ENCODE measurements at regions not wholly inside any gene's neighbourhood (a gene's known extent, or its start where the extent isn't known, plus 50 kb on each side); places are given as distances from the start of the nearest gene placed in this dataset.

GRCh38 chr13:61810065-61810464 lies 394.4 kb upstream of the PCDH20 start:
- TF ChIP-seq CTCF (IDR thresholded peaks at IDR 0.05) (no peak), POLR2A (IDR thresholded peaks at IDR 0.05) (no peak)
- H3K4me1 ChIP-seq = no peaks in the 10 kb centered on the region
- no peak overlapping the region for H3K4me3 ChIP-seq
- intact Hi-C loops (cut with DNase I) = no loop called here
- H3K27me3 ChIP-seq = no peaks in the 10 kb centered on the region
- no peaks in the 10 kb centered on the region for H3K36me3 ChIP-seq (replicated peaks in 1 of 2; ENCODE audit: insufficient read depth in 1 of 2, low read depth in 2 of 2)
- H3K27ac ChIP-seq = no peak overlapping the region
- no peaks in the 10 kb centered on the region for H3K9me3 ChIP-seq
- no peak for DNase-seq
- no peak for ATAC-seq
- WGBS, 2 donors = 24 to 40% methylated on average over 1 of the region's 1 CpG

- no peaks in the 10 kb centered on the region for H3K36me3 ChIP-seq (replicated peaks in 1 of 2; ENCODE audit: insufficient read depth in 1 of 2, low read depth in 2 of 2)
- intact Hi-C loops (cut with DNase I) = no loop called here
Observed at GRCh38 chr13:61797397-61797796, 381.7 kb upstream of the PCDH20 start.

GRCh38 chr13:61795580-61795979 lies 379.9 kb upstream of the PCDH20 start:
- no peak overlapping the region for H3K27ac ChIP-seq
- H3K9me3 ChIP-seq = no peaks in the 10 kb centered on the region
- H3K27me3 ChIP-seq = no peaks in the 10 kb centered on the region
- no peak overlapping the region for H3K4me3 ChIP-seq
- 30 to 33% methylated on average over 1 of the region's 1 CpG for WGBS, 2 donors
- DNase-seq (no peak), ATAC-seq (peak; percentile 48)
- intact Hi-C loops (cut with DNase I) = no loop called here
- no peaks in the 10 kb centered on the region for H3K4me1 ChIP-seq
- H3K36me3 ChIP-seq (replicated peaks in 1 of 2; ENCODE audit: insufficient read depth in 1 of 2, low read depth in 2 of 2) = no peaks in the 10 kb centered on the region
- TF ChIP-seq CTCF (IDR thresholded peaks at IDR 0.05) = no peak

More at GRCh38 chr13:61797397-61797796, 381.7 kb upstream of the PCDH20 start:
- DNase-seq = no peak
- Histone ChIP-seq H3K4me3 (no peak overlapping the region), H3K4me1 (no peaks in the 10 kb centered on the region), H3K27me3 (no peaks in the 10 kb centered on the region), H3K27ac (no peak overlapping the region), H3K9me3 (no peaks in the 10 kb centered on the region)
- WGBS, 2 donors = 87 to 91% methylated on average over 1 of the region's 1 CpG
- ATAC-seq = no peak
- no peak for TF ChIP-seq CTCF (IDR thresholded peaks at IDR 0.05)

GRCh38 chr13:61779456-61779855 lies 363.8 kb upstream of the PCDH20 start:
- Histone ChIP-seq H3K27me3 (no peaks in the 10 kb centered on the region), H3K4me1 (peaks cover 7% of the 10 kb centered on the region), H3K4me3 (no peak overlapping the region), H3K9me3 (no peaks in the 10 kb centered on the region), H3K27ac (no peak overlapping the region), H3K36me3 (replicated peaks in 1 of 2; ENCODE audit: insufficient read depth in 1 of 2, low read depth in 2 of 2) (no peaks in the 10 kb centered on the region)
- 42 to 43% methylated on average over 3 of the region's 3 CpGs for WGBS, 2 donors
- TF ChIP-seq POLR2A (IDR thresholded peaks at IDR 0.05) (no peak), CTCF (IDR thresholded peaks at IDR 0.05) (no peak)
- DNase-seq (no peak), ATAC-seq (no peak)
- intact Hi-C loops (cut with DNase I) = no loop called here

GRCh38 chr13:61778531-61778930 lies 362.9 kb upstream of the PCDH20 start:
- no peak for TF ChIP-seq CTCF (IDR thresholded peaks at IDR 0.05)
- Histone ChIP-seq H3K27me3 (no peaks in the 10 kb centered on the region), H3K4me1 (peaks cover 7% of the 10 kb centered on the region), H3K27ac (no peak overlapping the region), H3K4me3 (no peak overlapping the region), H3K36me3 (replicated peaks in 1 of 2; ENCODE audit: insufficient read depth in 1 of 2, low read depth in 2 of 2) (no peaks in the 10 kb centered on the region), H3K9me3 (no peaks in the 10 kb centered on the region)
- no peak for DNase-seq
- intact Hi-C loops (cut with DNase I) = no loop called here
- WGBS, 2 donors = 38 to 42% methylated on average over 6 of the region's 6 CpGs
- ATAC-seq = no peak
